ENCODE measurements at regions not wholly inside any gene's neighbourhood (a gene's known extent, or its start where the extent isn't known, plus 50 kb on each side); places are given as distances from the start of the nearest gene placed in this dataset.

DNA sequence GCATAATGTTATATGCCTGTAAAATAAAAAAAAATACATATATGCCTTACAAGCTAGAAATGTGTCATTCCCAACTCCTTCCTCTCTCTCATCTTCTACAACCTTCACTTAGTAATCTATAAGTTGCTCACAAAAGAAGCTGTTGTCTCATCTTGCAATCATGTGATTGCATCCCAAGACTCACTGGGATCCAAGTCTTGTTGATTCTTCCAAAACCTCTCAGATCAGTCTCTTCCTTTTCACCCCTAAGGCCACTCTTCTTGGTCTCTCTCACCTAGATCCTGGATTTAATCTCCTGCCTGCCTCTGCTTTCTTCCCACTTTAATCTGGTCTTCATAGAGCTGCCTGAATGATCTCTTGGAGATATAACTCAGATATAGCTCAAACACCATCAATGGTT, 261.1 kb upstream of the NR4A3 start:
- Histone ChIP-seq H3K9ac (ENCODE audit: low read length) (no peak overlapping the region), H3K4me1 (ENCODE audit: control insufficient read depth, low read depth, low read length) (peaks cover 2% of the 10 kb centered on the region), H3K4me3 (ENCODE audit: low read length) (no peak overlapping the region), H3K27me3 (ENCODE audit: control insufficient read depth, insufficient read depth, low read length) (no peaks in the 10 kb centered on the region), H3K9me3 (ENCODE audit: control insufficient read depth, low read depth, low read length) (no peaks in the 10 kb centered on the region), H3K36me3 (ENCODE audit: control insufficient read depth, low read depth, low read length) (no peaks in the 10 kb centered on the region), H3K27ac (ENCODE audit: low read length) (no peak overlapping the region)

DNA sequence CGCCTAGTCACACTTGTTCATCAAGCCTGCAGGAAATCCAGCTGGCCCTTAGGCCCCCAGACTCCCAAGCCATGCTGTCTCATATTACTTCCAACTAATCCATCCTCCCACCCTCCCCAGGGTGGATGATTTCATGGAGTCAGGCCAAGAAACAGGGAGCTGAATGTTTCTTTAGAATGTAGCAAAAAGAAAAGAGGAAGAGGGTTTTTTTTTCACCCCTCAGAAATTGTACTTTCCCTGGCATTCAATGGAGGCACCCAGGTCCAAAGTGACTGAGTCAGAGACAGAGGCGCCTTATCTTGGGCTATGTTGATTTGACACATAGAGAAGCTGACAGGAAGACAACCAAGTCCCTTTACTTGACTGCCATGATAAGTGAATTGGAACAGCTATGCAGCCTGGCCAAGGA, 260.2 kb upstream of the NR4A3 start:
- no peak overlapping the region for H3K4me3 ChIP-seq (ENCODE audit: low read length)
- no peak overlapping the region for H3K27ac ChIP-seq (ENCODE audit: low read length)
- H3K36me3 ChIP-seq (ENCODE audit: control insufficient read depth, low read depth, low read length): no peaks in the 10 kb centered on the region
- H3K27me3 ChIP-seq (ENCODE audit: control insufficient read depth, insufficient read depth, low read length): no peaks in the 10 kb centered on the region
- no peak overlapping the region for H3K9ac ChIP-seq (ENCODE audit: low read length)
- H3K4me1 ChIP-seq (ENCODE audit: control insufficient read depth, low read depth, low read length): no peaks in the 10 kb centered on the region
- H3K9me3 ChIP-seq (ENCODE audit: control insufficient read depth, low read depth, low read length): no peaks in the 10 kb centered on the region

DNA sequence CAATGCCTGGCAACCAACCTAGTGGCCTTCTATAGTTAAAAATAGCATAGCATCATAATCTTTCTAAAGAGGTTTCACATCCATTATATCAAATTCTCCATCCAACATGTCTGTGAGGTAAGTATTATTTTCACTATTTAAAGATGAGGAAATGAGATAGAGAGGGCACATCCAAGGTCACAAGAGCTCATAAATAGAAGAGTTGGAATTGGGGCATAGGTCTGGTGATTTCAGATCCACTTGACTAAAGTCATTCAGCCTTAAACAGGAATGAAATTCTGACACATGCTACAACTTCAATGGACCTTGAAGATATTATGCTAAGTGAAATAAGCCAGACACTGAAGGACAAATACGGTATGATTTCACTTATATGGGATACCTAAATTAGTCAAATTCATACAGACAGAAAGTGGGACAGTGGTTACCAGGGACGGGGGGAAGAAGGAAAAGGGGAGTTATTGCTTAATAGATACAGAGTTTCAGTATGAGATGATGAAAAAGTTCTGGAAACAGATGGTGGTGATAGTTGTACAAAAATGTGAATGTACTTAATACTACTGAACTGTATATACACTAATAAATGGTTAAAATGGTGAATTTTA, 259.6 kb upstream of the NR4A3 start:
- no peak overlapping the region for H3K9ac ChIP-seq (ENCODE audit: low read length)
- H3K4me3 ChIP-seq (ENCODE audit: low read length): no peak overlapping the region
- H3K36me3 ChIP-seq (ENCODE audit: control insufficient read depth, low read depth, low read length): no peaks in the 10 kb centered on the region
- H3K27ac ChIP-seq (ENCODE audit: low read length): no peak overlapping the region
- no peaks in the 10 kb centered on the region for H3K4me1 ChIP-seq (ENCODE audit: control insufficient read depth, low read depth, low read length)
- no peaks in the 10 kb centered on the region for H3K27me3 ChIP-seq (ENCODE audit: control insufficient read depth, insufficient read depth, low read length)
- H3K9me3 ChIP-seq (ENCODE audit: control insufficient read depth, low read depth, low read length): no peaks in the 10 kb centered on the region

DNA sequence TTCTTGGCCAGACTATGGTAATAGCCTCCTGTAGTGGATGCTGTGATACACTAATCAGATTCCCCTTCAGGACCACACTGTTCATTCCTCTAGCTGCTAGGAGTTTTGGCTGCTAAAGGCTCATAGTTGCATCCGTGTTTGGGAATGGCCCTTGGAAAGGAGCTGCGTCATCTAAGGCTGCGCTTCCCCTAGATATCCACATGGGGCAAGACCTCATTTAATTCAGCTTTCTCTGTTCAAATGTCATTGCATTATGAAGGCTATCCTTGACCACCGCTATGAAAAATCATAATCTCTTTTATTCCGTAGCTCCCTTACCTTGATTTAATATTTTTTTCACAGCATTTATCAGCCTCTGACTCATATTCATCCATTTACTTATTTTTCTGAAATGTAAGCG, 258.3 kb upstream of the NR4A3 start:
- Histone ChIP-seq H3K27ac (ENCODE audit: low read length) (no peak overlapping the region), H3K9ac (ENCODE audit: low read length) (no peak overlapping the region), H3K27me3 (ENCODE audit: control insufficient read depth, insufficient read depth, low read length) (no peaks in the 10 kb centered on the region), H3K4me3 (ENCODE audit: low read length) (no peak overlapping the region), H3K4me1 (ENCODE audit: control insufficient read depth, low read depth, low read length) (no peaks in the 10 kb centered on the region), H3K36me3 (ENCODE audit: control insufficient read depth, low read depth, low read length) (no peaks in the 10 kb centered on the region), H3K9me3 (ENCODE audit: control insufficient read depth, low read depth, low read length) (no peaks in the 10 kb centered on the region)

GRCh38 chr9:99565203-99565602, 256.5 kb upstream of the NR4A3 start:
- H3K27me3 ChIP-seq (ENCODE audit: control insufficient read depth, insufficient read depth, low read length): no peaks in the 10 kb centered on the region

DNA sequence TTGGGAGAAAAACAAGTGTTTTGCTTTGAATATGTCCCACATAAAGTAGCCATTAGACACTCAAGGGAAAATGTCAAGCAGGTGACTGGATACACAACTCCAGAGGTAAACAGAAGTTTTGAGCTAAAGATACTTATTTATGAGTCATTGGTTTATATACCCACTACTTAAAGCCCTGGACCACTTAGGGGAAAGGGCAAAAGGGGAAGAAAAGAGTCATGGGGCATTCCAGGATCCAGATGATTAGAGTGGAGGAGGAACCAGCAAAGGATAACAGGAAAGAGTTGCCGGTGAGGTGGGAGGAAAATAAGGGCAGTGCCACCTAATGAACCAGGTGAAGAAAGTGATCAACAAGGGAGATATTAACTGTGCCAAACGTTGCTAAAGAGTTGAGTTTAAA, 254.2 kb upstream of the NR4A3 start:
- Histone ChIP-seq H3K27me3 (ENCODE audit: control insufficient read depth, insufficient read depth, low read length) (no peaks in the 10 kb centered on the region), H3K9me3 (ENCODE audit: control insufficient read depth, low read depth, low read length) (no peaks in the 10 kb centered on the region), H3K4me3 (ENCODE audit: low read length) (no peak overlapping the region), H3K36me3 (ENCODE audit: control insufficient read depth, low read depth, low read length) (no peaks in the 10 kb centered on the region), H3K4me1 (ENCODE audit: control insufficient read depth, low read depth, low read length) (no peaks in the 10 kb centered on the region), H3K27ac (ENCODE audit: low read length) (no peak overlapping the region), H3K9ac (ENCODE audit: low read length) (no peak overlapping the region)

More at GRCh38 chr9:99565203-99565602, 256.5 kb upstream of the NR4A3 start:
- H3K4me3 ChIP-seq (ENCODE audit: low read length): no peak overlapping the region
- no peaks in the 10 kb centered on the region for H3K4me1 ChIP-seq (ENCODE audit: control insufficient read depth, low read depth, low read length)
- no peaks in the 10 kb centered on the region for H3K9me3 ChIP-seq (ENCODE audit: control insufficient read depth, low read depth, low read length)
- H3K27ac ChIP-seq (ENCODE audit: low read length): no peak overlapping the region
- no peaks in the 10 kb centered on the region for H3K36me3 ChIP-seq (ENCODE audit: control insufficient read depth, low read depth, low read length)
- H3K9ac ChIP-seq (ENCODE audit: low read length): no peak overlapping the region

DNA sequence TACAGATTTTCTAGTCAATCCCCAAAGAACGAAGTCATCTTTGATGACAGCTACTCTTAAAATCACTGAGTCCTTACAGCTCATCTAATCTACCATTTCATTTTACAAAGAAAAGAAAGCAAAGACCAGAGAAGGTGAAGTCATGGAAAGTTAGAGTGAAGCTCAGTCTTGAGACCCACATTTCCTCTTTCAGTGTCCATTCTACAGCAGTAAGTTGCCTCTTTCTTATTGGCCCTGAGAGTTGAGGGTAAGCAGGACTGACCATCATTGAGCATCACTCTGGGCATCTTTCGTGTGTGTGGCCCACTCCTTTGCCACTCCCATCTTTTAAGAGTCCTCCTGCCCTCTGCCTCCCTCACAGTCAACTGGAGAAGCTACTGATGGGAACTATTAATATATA, 251.8 kb upstream of the NR4A3 start:
- Histone ChIP-seq H3K36me3 (ENCODE audit: control insufficient read depth, low read depth, low read length) (no peaks in the 10 kb centered on the region), H3K9ac (ENCODE audit: low read length) (no peak overlapping the region), H3K27me3 (ENCODE audit: control insufficient read depth, insufficient read depth, low read length) (no peaks in the 10 kb centered on the region), H3K9me3 (ENCODE audit: control insufficient read depth, low read depth, low read length) (no peaks in the 10 kb centered on the region), H3K27ac (ENCODE audit: low read length) (no peak overlapping the region), H3K4me1 (ENCODE audit: control insufficient read depth, low read depth, low read length) (no peaks in the 10 kb centered on the region), H3K4me3 (ENCODE audit: low read length) (no peak overlapping the region)

GRCh38 chr9:99572567-99572966, 249.1 kb upstream of the NR4A3 start:
- Histone ChIP-seq H3K36me3 (ENCODE audit: control insufficient read depth, low read depth, low read length) (no peaks in the 10 kb centered on the region), H3K27me3 (ENCODE audit: control insufficient read depth, insufficient read depth, low read length) (no peaks in the 10 kb centered on the region), H3K9ac (ENCODE audit: low read length) (no peak overlapping the region), H3K4me3 (ENCODE audit: low read length) (no peak overlapping the region), H3K4me1 (ENCODE audit: control insufficient read depth, low read depth, low read length) (no peaks in the 10 kb centered on the region), H3K9me3 (ENCODE audit: control insufficient read depth, low read depth, low read length) (no peaks in the 10 kb centered on the region), H3K27ac (ENCODE audit: low read length) (no peak overlapping the region)

- Histone ChIP-seq H3K4me1 (ENCODE audit: control insufficient read depth, low read depth, low read length) (no peaks in the 10 kb centered on the region), H3K27me3 (ENCODE audit: control insufficient read depth, insufficient read depth, low read length) (no peaks in the 10 kb centered on the region), H3K9ac (ENCODE audit: low read length) (no peak overlapping the region), H3K36me3 (ENCODE audit: control insufficient read depth, low read depth, low read length) (no peaks in the 10 kb centered on the region), H3K27ac (ENCODE audit: low read length) (no peak overlapping the region), H3K4me3 (ENCODE audit: low read length) (no peak overlapping the region), H3K9me3 (ENCODE audit: control insufficient read depth, low read depth, low read length) (no peaks in the 10 kb centered on the region)
Measured at GRCh38 chr9:99573085-99573484, 248.6 kb upstream of the NR4A3 start.

DNA sequence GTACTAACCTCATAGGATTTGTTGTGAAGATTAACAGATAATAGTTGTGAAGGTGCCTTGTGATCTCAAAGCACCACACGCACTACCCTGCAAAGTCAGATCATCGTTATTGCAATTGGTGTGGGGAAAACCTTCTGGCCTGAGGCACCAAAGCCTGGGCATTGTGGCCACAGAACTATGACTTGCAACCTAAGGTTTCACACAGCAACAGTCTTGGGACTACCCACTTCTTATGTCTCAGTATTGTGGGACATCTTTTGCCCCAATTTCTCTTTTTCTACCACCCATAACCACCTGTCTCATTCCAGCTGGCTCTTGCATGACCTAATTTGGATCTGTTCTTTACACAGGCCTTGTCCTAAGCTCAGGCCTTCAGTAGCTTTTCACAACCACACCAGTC, 247.8 kb upstream of the NR4A3 start:
- H3K27ac ChIP-seq (ENCODE audit: low read length): no peak overlapping the region
- no peaks in the 10 kb centered on the region for H3K4me1 ChIP-seq (ENCODE audit: control insufficient read depth, low read depth, low read length)
- no peaks in the 10 kb centered on the region for H3K27me3 ChIP-seq (ENCODE audit: control insufficient read depth, insufficient read depth, low read length)

GRCh38 chr9:99576002-99576401, 245.7 kb upstream of the NR4A3 start:
- H3K4me3 ChIP-seq (ENCODE audit: low read length): no peak overlapping the region
- no peaks in the 10 kb centered on the region for H3K36me3 ChIP-seq (ENCODE audit: control insufficient read depth, low read depth, low read length)
- H3K27me3 ChIP-seq (ENCODE audit: control insufficient read depth, insufficient read depth, low read length): no peaks in the 10 kb centered on the region
- H3K27ac ChIP-seq (ENCODE audit: low read length): no peak overlapping the region
- H3K9ac ChIP-seq (ENCODE audit: low read length): no peak overlapping the region
- H3K4me1 ChIP-seq (ENCODE audit: control insufficient read depth, low read depth, low read length): no peaks in the 10 kb centered on the region
- H3K9me3 ChIP-seq (ENCODE audit: control insufficient read depth, low read depth, low read length): no peaks in the 10 kb centered on the region

More for the DNA sequence above, 247.8 kb upstream of the NR4A3 start:
- H3K36me3 ChIP-seq (ENCODE audit: control insufficient read depth, low read depth, low read length): no peaks in the 10 kb centered on the region
- no peak overlapping the region for H3K4me3 ChIP-seq (ENCODE audit: low read length)
- no peaks in the 10 kb centered on the region for H3K9me3 ChIP-seq (ENCODE audit: control insufficient read depth, low read depth, low read length)
- H3K9ac ChIP-seq (ENCODE audit: low read length): no peak overlapping the region

DNA sequence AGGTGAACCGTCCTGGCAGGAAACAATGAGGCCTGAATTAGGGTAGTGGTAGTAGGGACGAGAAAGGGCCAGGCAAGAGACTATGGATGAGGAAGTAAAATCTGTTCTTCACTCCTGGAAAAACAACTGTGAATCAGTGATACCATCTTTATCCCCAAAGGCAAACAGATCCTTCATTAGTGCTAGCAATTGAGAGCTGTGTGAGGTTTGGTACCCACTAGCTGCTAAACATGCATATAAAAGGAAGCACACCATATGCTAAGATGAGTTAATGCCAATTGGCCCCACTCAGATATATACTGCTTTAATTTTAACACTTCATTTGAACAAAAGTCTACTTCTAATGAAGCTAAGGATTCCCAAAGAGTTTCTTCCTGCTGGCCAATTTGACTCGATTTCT, 244.8 kb upstream of the NR4A3 start:
- Histone ChIP-seq H3K27ac (ENCODE audit: low read length) (no peak overlapping the region), H3K36me3 (ENCODE audit: control insufficient read depth, low read depth, low read length) (no peaks in the 10 kb centered on the region), H3K4me1 (ENCODE audit: control insufficient read depth, low read depth, low read length) (no peaks in the 10 kb centered on the region), H3K4me3 (ENCODE audit: low read length) (no peak overlapping the region), H3K27me3 (ENCODE audit: control insufficient read depth, insufficient read depth, low read length) (no peaks in the 10 kb centered on the region), H3K9me3 (ENCODE audit: control insufficient read depth, low read depth, low read length) (no peaks in the 10 kb centered on the region), H3K9ac (ENCODE audit: low read length) (no peak overlapping the region)

Data from iPS-18a (cell line).